WTC11 (cell line): ENCODE measurements at regions not wholly inside any gene's neighbourhood (a gene's known extent, or its start where the extent isn't known, plus 50 kb on each side); places are given as distances from the start of the nearest gene placed in this dataset.

Experiments
- TEAD1 ChIP-seq: sonication (generic); formaldehyde crosslinking; IDR thresholded peaks from 2 replicates; pipeline ENCODE4 v1.8.0; 2022; ENCODE audit warnings: mild to moderate bottlenecking, missing genetic modification reagents
- ZNF138 ChIP-seq: sonication (generic); formaldehyde crosslinking; conservative IDR thresholded peaks from 2 replicates; pipeline ENCODE4 v1.8.1; 2022; ENCODE audit warnings: mild to moderate bottlenecking, moderate library complexity, missing genetic modification reagents
- ZNF219 ChIP-seq: sonication (generic); formaldehyde crosslinking; IDR thresholded peaks from 2 replicates; pipeline ENCODE4 v1.8.0; 2023; ENCODE audit warnings: missing genetic modification reagents, mild to moderate bottlenecking, borderline replicate concordance
- ZNF671 ChIP-seq: fragments of 250-450 bp; sonication (Bioruptor Pico); IDR thresholded peaks from 2 replicates; pipeline ENCODE4 v1.8.0; 2021; ENCODE audit warnings: mild to moderate bottlenecking
- TF ChIP-seq, protein P1 (sequence below): sonication (generic); formaldehyde crosslinking; IDR thresholded peaks from 2 replicates; pipeline ENCODE4 v1.8.0; 2023; ENCODE audit warnings: mild to moderate bottlenecking, missing genetic modification reagents
- TF ChIP-seq, protein P2 (sequence below): sonication (generic); formaldehyde crosslinking; conservative IDR thresholded peaks from 2 replicates; pipeline ENCODE4 v1.8.1; 2023; ENCODE audit warnings: mild to moderate bottlenecking, low read depth, missing genetic modification reagents, moderate library complexity
- TF ChIP-seq, protein P3 (sequence below): sonication (generic); formaldehyde crosslinking; IDR thresholded peaks from 2 replicates; pipeline ENCODE4 v1.8.0; 2022; ENCODE audit warnings: missing genetic modification reagents
- TF ChIP-seq, protein P4 (sequence below): fragments of 250-450 bp; sonication (Bioruptor Pico); IDR thresholded peaks from 2 replicates; pipeline ENCODE4 v1.9.0; 2021; ENCODE audit warnings: mild to moderate bottlenecking, borderline replicate concordance
- TF ChIP-seq, protein P5 (sequence below): sonication (generic); formaldehyde crosslinking; IDR thresholded peaks from 2 replicates; pipeline ENCODE4 v1.8.1; 2022; ENCODE audit warnings: low read depth, missing genetic modification reagents, borderline replicate concordance

DNA sequence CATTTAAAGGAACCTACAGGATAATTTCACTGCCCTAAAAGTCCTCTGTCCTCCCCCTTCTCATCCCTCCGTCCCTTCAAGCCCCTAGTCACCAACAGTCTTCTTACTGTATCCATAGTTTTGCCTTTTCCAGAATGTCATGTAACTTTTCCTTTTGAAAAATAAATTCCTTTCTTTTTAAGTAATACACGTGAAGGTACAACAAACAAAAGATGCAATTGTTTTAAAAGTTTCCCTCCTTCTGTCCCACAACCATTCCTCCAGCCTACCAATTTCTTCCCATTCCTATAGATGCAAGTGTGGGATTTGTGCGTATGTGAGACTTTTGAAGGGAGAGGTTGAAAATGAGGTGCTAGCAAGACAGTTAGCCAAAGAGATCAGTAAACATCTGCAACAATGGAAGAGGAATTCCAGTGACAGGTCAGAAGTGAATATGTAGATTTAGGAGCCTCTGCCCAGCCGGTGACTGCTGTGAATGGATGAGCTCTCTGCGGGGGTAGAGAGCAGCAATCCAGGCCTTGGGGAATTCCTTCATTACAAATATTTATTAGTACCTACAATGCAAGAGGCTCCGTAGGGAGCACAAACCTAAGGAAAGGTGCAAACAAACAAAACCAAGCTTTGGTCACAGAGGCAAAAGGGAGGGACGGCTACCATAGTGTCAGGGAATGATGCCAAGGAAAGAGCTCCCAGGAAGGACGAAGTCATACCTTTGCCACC lies 243.6 kb downstream of the SKIDA1 start (continued):
- TF ChIP-seq, protein P1, sequence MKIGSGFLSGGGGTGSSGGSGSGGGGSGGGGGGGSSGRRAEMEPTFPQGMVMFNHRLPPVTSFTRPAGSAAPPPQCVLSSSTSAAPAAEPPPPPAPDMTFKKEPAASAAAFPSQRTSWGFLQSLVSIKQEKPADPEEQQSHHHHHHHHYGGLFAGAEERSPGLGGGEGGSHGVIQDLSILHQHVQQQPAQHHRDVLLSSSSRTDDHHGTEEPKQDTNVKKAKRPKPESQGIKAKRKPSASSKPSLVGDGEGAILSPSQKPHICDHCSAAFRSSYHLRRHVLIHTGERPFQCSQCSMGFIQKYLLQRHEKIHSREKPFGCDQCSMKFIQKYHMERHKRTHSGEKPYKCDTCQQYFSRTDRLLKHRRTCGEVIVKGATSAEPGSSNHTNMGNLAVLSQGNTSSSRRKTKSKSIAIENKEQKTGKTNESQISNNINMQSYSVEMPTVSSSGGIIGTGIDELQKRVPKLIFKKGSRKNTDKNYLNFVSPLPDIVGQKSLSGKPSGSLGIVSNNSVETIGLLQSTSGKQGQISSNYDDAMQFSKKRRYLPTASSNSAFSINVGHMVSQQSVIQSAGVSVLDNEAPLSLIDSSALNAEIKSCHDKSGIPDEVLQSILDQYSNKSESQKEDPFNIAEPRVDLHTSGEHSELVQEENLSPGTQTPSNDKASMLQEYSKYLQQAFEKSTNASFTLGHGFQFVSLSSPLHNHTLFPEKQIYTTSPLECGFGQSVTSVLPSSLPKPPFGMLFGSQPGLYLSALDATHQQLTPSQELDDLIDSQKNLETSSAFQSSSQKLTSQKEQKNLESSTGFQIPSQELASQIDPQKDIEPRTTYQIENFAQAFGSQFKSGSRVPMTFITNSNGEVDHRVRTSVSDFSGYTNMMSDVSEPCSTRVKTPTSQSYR (CRISPR knock-in tag) = 0 out of 2 replicates have a peak, but pooled peaks have one; percentile 54
- TF ChIP-seq, protein P2, sequence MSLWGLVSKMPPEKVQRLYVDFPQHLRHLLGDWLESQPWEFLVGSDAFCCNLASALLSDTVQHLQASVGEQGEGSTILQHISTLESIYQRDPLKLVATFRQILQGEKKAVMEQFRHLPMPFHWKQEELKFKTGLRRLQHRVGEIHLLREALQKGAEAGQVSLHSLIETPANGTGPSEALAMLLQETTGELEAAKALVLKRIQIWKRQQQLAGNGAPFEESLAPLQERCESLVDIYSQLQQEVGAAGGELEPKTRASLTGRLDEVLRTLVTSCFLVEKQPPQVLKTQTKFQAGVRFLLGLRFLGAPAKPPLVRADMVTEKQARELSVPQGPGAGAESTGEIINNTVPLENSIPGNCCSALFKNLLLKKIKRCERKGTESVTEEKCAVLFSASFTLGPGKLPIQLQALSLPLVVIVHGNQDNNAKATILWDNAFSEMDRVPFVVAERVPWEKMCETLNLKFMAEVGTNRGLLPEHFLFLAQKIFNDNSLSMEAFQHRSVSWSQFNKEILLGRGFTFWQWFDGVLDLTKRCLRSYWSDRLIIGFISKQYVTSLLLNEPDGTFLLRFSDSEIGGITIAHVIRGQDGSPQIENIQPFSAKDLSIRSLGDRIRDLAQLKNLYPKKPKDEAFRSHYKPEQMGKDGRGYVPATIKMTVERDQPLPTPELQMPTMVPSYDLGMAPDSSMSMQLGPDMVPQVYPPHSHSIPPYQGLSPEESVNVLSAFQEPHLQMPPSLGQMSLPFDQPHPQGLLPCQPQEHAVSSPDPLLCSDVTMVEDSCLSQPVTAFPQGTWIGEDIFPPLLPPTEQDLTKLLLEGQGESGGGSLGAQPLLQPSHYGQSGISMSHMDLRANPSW (CRISPR knock-in tag) = no peak
- no peak for TF ChIP-seq ZNF219 (CRISPR knock-in tag)
- TF ChIP-seq ZNF138 (CRISPR knock-in tag) = no peak
- TF ChIP-seq, protein P3, sequence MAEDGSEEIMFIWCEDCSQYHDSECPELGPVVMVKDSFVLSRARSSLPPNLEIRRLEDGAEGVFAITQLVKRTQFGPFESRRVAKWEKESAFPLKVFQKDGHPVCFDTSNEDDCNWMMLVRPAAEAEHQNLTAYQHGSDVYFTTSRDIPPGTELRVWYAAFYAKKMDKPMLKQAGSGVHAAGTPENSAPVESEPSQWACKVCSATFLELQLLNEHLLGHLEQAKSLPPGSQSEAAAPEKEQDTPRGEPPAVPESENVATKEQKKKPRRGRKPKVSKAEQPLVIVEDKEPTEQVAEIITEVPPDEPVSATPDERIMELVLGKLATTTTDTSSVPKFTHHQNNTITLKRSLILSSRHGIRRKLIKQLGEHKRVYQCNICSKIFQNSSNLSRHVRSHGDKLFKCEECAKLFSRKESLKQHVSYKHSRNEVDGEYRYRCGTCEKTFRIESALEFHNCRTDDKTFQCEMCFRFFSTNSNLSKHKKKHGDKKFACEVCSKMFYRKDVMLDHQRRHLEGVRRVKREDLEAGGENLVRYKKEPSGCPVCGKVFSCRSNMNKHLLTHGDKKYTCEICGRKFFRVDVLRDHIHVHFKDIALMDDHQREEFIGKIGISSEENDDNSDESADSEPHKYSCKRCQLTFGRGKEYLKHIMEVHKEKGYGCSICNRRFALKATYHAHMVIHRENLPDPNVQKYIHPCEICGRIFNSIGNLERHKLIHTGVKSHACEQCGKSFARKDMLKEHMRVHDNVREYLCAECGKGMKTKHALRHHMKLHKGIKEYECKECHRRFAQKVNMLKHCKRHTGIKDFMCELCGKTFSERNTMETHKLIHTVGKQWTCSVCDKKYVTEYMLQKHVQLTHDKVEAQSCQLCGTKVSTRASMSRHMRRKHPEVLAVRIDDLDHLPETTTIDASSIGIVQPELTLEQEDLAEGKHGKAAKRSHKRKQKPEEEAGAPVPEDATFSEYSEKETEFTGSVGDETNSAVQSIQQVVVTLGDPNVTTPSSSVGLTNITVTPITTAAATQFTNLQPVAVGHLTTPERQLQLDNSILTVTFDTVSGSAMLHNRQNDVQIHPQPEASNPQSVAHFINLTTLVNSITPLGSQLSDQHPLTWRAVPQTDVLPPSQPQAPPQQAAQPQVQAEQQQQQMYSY (CRISPR knock-in tag) = no peak
- TF ChIP-seq, protein P4, sequence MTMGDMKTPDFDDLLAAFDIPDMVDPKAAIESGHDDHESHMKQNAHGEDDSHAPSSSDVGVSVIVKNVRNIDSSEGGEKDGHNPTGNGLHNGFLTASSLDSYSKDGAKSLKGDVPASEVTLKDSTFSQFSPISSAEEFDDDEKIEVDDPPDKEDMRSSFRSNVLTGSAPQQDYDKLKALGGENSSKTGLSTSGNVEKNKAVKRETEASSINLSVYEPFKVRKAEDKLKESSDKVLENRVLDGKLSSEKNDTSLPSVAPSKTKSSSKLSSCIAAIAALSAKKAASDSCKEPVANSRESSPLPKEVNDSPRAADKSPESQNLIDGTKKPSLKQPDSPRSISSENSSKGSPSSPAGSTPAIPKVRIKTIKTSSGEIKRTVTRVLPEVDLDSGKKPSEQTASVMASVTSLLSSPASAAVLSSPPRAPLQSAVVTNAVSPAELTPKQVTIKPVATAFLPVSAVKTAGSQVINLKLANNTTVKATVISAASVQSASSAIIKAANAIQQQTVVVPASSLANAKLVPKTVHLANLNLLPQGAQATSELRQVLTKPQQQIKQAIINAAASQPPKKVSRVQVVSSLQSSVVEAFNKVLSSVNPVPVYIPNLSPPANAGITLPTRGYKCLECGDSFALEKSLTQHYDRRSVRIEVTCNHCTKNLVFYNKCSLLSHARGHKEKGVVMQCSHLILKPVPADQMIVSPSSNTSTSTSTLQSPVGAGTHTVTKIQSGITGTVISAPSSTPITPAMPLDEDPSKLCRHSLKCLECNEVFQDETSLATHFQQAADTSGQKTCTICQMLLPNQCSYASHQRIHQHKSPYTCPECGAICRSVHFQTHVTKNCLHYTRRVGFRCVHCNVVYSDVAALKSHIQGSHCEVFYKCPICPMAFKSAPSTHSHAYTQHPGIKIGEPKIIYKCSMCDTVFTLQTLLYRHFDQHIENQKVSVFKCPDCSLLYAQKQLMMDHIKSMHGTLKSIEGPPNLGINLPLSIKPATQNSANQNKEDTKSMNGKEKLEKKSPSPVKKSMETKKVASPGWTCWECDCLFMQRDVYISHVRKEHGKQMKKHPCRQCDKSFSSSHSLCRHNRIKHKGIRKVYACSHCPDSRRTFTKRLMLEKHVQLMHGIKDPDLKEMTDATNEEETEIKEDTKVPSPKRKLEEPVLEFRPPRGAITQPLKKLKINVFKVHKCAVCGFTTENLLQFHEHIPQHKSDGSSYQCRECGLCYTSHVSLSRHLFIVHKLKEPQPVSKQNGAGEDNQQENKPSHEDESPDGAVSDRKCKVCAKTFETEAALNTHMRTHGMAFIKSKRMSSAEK (CRISPR knock-in tag) = no peak
- TF ChIP-seq ZNF671 (CRISPR knock-in tag) = no peak
- TF ChIP-seq TEAD1 (CRISPR knock-in tag) = peak; percentile 95; the same call in 1 of the 2 replicates
- TF ChIP-seq, protein P5, sequence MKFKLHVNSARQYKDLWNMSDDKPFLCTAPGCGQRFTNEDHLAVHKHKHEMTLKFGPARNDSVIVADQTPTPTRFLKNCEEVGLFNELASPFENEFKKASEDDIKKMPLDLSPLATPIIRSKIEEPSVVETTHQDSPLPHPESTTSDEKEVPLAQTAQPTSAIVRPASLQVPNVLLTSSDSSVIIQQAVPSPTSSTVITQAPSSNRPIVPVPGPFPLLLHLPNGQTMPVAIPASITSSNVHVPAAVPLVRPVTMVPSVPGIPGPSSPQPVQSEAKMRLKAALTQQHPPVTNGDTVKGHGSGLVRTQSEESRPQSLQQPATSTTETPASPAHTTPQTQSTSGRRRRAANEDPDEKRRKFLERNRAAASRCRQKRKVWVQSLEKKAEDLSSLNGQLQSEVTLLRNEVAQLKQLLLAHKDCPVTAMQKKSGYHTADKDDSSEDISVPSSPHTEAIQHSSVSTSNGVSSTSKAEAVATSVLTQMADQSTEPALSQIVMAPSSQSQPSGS (CRISPR knock-in tag) = no peak
